Activated naive CD8-positive, alpha-beta T cell (primary cell): ENCODE measurements at regions not wholly inside any gene's neighbourhood (a gene's known extent, or its start where the extent isn't known, plus 50 kb on each side); places are given as distances from the start of the nearest gene placed in this dataset.

Experiments used
- H3K27ac Mint-ChIP-seq: one replicate; pipeline ENCODE4 v1.8.0; 2021; ENCODE audit warnings: mixed read lengths
- H3K27me3 Mint-ChIP-seq: one replicate; pipeline ENCODE4 v1.8.0; 2021; ENCODE audit warnings: mixed read lengths
- H3K36me3 Mint-ChIP-seq: one replicate; pipeline ENCODE4 v1.8.0; 2021; ENCODE audit warnings: mixed read lengths
- H3K4me1 Mint-ChIP-seq: one replicate; pipeline ENCODE4 v1.8.0; 2021; ENCODE audit warnings: low read depth, mixed read lengths
- H3K4me3 Mint-ChIP-seq: one replicate; pipeline ENCODE4 v1.8.0; 2021; ENCODE audit warnings: mild to moderate bottlenecking, mixed read lengths
- H3K9me3 Mint-ChIP-seq: one replicate; pipeline ENCODE4 v1.8.0; 2021; ENCODE audit warnings: low read depth, mixed read lengths

DNA sequence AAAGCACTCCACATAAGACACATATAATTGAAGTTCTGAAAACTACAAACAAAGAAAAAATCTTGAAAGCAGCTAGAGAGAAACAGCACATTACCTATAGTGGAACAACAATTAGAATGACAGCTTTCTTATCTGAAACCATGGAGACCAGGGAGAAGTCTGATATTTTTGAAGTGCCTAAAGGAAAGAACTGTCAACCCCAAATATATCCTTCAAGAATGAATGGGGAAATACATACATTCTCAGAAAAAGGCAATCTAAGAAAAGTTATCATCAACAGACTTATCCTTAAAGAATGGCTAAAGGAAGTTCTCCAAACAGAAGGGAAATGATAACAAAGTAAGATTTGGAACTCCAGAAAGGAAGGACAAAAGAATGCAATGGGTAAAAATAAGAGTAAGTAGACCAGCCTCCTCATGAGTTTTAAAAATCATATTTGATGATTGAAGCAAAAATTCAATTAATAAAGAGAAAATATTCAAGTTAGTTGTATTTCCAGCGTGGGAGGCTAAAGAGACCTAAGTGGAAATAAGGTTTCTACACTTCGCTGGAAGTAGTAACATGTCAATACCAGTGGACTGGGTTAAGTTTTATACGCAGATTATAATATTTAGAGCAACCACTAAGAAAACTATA lies 170.8 kb upstream of the SAMSN1 start:
- H3K36me3 Mint-ChIP-seq, result peaks cover 2% of the 10 kb centered on the region
- H3K4me1 Mint-ChIP-seq, result no peaks in the 10 kb centered on the region
- H3K4me3 Mint-ChIP-seq, result no peak overlapping the region
- peaks cover 18% of the 10 kb centered on the region for H3K9me3 Mint-ChIP-seq
- H3K27me3 Mint-ChIP-seq, result no peaks in the 10 kb centered on the region
- no peak overlapping the region for H3K27ac Mint-ChIP-seq

GRCh38 chr21:14713109-14713508 lies 167.0 kb upstream of the SAMSN1 start:
- no peaks in the 10 kb centered on the region for H3K4me1 Mint-ChIP-seq
- peaks cover 22% of the 10 kb centered on the region for H3K9me3 Mint-ChIP-seq
- H3K4me3 Mint-ChIP-seq, result no peak overlapping the region
- H3K27ac Mint-ChIP-seq, result no peak overlapping the region
- peaks cover 6% of the 10 kb centered on the region for H3K36me3 Mint-ChIP-seq
- H3K27me3 Mint-ChIP-seq, result no peaks in the 10 kb centered on the region

DNA sequence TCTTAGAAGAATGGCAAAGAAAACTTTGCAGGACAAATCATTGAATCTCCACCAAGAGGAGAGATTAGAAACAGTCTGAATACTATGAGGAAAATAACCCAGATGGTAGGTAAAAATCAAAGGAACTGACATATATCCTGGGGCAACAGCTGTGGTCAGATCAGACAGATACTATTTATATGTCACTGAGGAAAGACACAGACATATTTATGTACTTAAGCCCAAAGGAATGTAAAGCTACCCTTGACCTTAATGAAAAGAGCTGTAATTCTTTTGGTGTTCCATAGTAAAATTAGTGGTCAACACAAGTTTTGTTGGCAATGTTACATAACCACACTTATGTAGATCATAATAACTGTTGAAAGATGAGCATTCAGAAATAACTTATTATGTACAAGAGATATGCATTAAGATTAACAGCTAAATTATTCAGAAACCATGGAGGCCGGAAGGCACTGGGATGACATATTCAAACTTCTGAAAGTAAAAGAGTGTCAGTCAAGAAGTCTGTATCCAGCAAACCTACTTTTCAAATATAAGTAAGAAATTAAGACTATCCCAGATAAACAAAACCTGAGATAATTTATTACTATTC lies 166.1 kb upstream of the SAMSN1 start:
- Mint-ChIP-seq H3K4me1 (no peaks in the 10 kb centered on the region), H3K36me3 (peaks cover 6% of the 10 kb centered on the region), H3K27me3 (no peaks in the 10 kb centered on the region), H3K27ac (no peak overlapping the region), H3K9me3 (peaks cover 22% of the 10 kb centered on the region), H3K4me3 (no peak overlapping the region)

- Mint-ChIP-seq H3K27ac (no peak overlapping the region), H3K9me3 (peaks cover 22% of the 10 kb centered on the region), H3K4me3 (no peak overlapping the region), H3K27me3 (no peaks in the 10 kb centered on the region), H3K4me1 (peaks cover 1% of the 10 kb centered on the region), H3K36me3 (peaks cover 6% of the 10 kb centered on the region)
Measured at GRCh38 chr21:14711287-14711686, 165.2 kb upstream of the SAMSN1 start.

GRCh38 chr21:14707511-14708020 lies 161.5 kb upstream of the SAMSN1 start:
- Mint-ChIP-seq H3K27ac (no peak overlapping the region), H3K27me3 (no peaks in the 10 kb centered on the region), H3K4me1 (peaks cover 1% of the 10 kb centered on the region), H3K4me3 (no peak overlapping the region), H3K36me3 (peaks cover 8% of the 10 kb centered on the region), H3K9me3 (peaks cover 10% of the 10 kb centered on the region)

DNA sequence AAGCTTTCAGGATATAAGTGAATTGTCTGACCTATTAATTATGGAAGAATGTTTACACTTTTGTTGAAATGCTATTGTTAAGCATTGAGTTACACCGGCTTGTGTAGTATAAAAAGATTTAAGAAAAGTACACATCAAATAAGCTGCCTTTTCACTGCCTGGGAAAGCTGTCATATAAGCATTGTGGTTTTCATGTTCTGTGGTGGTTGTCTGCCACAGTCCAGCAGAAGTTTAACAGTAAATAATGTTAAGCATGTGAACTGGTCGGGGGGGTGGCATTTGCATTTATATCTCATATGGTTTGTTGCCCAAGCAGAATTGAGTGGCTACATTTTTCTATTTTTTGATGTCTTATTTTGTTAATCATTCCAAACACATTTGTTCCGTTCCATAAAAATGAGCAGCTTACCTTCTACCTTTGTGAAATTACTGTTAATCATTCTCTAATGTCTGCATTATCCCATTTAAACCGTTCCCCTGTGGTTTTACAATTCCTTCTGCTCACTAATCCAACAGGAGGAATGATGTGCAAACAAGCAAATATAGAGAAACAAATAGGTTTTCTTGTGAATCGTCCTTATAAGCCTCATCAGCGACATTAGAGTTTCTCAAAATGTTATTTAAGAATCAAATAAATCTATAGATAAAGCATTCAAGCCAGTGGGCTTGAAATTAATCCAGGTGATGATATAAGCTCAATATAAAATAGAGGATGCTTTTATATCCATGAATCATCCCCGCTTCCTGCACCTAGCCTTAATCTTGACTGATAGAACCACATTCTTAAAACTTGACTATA lies 160.8 kb upstream of the SAMSN1 start:
- Mint-ChIP-seq H3K27me3 (no peaks in the 10 kb centered on the region), H3K27ac (no peak overlapping the region), H3K9me3 (peaks cover 5% of the 10 kb centered on the region), H3K4me1 (peaks cover 1% of the 10 kb centered on the region), H3K4me3 (no peak overlapping the region), H3K36me3 (peaks cover 8% of the 10 kb centered on the region)

GRCh38 chr21:14699433-14700407 lies 153.6 kb upstream of the SAMSN1 start:
- Mint-ChIP-seq H3K36me3 (peaks cover 5% of the 10 kb centered on the region), H3K9me3 (no peaks in the 10 kb centered on the region), H3K27ac (no peak overlapping the region), H3K27me3 (no peaks in the 10 kb centered on the region), H3K4me3 (no peak overlapping the region), H3K4me1 (no peaks in the 10 kb centered on the region)

- Mint-ChIP-seq H3K36me3 (peaks cover 3% of the 10 kb centered on the region), H3K9me3 (no peaks in the 10 kb centered on the region), H3K4me3 (no peak overlapping the region), H3K27me3 (no peaks in the 10 kb centered on the region), H3K4me1 (no peaks in the 10 kb centered on the region), H3K27ac (no peak overlapping the region)
Measured at GRCh38 chr21:14697769-14698168, 151.7 kb upstream of the SAMSN1 start.

DNA sequence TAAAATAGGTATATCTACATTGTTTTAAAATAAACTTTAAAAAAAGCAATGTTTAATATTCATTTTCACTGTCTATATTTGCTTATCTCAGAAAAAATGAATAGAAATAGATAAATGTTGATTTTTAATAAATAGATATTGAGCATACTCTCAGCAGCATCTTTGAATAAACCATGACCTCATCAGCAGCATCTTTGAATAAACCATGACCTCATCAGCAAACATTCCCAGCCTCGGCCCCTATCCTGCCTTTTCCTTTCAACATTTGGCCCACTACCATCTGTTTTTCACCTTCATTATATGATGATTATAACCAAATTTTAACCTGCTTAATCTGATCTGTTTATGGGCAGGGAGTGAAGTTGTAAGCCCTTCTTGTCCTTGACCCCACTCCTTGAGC lies 148.7 kb upstream of the SAMSN1 start:
- Mint-ChIP-seq H3K9me3 (no peaks in the 10 kb centered on the region), H3K27me3 (no peaks in the 10 kb centered on the region), H3K27ac (no peak overlapping the region), H3K4me1 (peaks cover 10% of the 10 kb centered on the region), H3K4me3 (no peak overlapping the region), H3K36me3 (peaks cover 3% of the 10 kb centered on the region)

DNA sequence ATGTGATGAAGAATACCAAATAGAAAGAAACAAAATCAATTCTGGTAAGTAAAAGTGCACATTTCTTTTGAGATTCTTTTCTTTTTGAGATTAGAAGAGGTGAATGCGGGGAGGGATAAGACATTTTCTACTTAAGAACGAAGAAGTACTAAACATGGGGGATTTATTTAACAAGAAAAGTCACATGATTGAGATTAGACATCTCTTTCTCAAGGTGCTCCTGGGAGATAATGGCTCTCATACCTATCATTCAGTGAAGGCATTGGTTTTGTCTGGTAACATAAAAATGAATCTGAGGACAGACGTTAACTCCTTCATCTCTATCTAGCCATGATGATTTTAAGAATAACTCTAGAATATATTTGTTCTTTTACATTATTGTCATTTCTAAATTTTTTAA lies 147.9 kb upstream of the SAMSN1 start:
- Mint-ChIP-seq H3K4me3 (no peak overlapping the region), H3K9me3 (no peaks in the 10 kb centered on the region), H3K36me3 (no peaks in the 10 kb centered on the region), H3K27me3 (no peaks in the 10 kb centered on the region), H3K27ac (no peak overlapping the region), H3K4me1 (peaks cover 10% of the 10 kb centered on the region)

DNA sequence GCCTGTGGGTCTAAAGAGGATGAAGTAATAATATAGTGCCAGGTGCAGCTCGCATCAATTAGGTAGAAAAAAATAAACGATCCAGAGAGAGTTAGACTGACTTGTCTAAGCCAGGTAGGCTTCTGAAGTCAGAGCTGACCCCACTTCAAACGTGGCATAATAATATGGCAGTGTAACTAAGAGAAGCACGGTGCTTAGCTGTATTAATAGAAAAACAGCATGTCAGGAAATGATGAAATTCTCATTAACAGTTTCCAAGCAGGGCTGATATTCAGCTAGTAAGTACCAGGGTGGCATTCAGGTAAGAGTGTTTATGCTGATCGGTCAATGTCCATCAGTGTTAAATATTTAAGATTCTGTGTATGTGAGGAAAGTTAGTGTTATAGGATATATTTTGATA lies 145.8 kb upstream of the SAMSN1 start:
- Mint-ChIP-seq H3K4me1 (peaks cover 21% of the 10 kb centered on the region), H3K27ac (no peak overlapping the region), H3K4me3 (no peak overlapping the region), H3K27me3 (no peaks in the 10 kb centered on the region), H3K36me3 (no peaks in the 10 kb centered on the region), H3K9me3 (no peaks in the 10 kb centered on the region)

DNA sequence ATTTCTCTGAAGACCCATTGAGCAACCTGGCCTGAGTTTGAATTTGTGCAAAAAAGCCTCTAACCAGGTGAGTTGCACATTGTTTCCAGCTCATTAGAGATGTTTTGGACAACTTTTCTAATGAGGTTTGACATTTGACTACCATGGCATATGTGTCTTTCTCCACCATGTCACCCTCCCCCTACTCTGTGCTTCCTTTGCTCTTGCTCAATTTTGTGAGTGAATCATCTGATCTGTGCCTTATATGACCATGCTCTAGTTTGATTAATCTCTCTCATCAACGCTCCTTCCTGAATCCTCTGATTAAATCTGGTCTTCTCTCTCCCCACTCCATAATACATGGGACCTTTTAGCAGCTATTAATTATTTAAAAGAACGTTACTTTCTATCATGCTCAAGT lies 144.8 kb upstream of the SAMSN1 start:
- no peaks in the 10 kb centered on the region for H3K36me3 Mint-ChIP-seq
- H3K27ac Mint-ChIP-seq, result no peak overlapping the region
- H3K27me3 Mint-ChIP-seq, result no peaks in the 10 kb centered on the region
- no peak overlapping the region for H3K4me3 Mint-ChIP-seq
- peaks cover 29% of the 10 kb centered on the region for H3K4me1 Mint-ChIP-seq
- no peaks in the 10 kb centered on the region for H3K9me3 Mint-ChIP-seq

DNA sequence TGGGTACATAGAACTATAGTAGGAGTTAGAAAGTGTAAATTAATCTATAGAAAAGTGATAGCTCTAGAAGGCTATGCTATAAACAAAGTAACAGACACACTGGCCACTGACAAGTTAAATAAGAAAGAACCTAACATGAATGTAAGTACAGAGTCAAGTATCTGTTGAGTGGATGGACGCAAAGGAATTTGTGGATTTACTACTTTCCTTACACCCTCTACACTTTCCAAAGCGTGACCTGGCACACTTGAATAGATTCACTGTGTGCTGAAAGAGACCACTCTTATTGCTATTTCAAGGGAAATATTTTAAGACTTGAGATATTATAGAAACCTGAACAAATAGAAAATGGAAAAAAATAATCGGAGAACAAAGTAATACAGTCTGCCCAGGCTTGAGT lies 142.8 kb upstream of the SAMSN1 start:
- Mint-ChIP-seq H3K36me3 (no peaks in the 10 kb centered on the region), H3K27ac (no peak overlapping the region), H3K4me3 (no peak overlapping the region), H3K4me1 (peaks cover 39% of the 10 kb centered on the region), H3K27me3 (no peaks in the 10 kb centered on the region), H3K9me3 (no peaks in the 10 kb centered on the region)

DNA sequence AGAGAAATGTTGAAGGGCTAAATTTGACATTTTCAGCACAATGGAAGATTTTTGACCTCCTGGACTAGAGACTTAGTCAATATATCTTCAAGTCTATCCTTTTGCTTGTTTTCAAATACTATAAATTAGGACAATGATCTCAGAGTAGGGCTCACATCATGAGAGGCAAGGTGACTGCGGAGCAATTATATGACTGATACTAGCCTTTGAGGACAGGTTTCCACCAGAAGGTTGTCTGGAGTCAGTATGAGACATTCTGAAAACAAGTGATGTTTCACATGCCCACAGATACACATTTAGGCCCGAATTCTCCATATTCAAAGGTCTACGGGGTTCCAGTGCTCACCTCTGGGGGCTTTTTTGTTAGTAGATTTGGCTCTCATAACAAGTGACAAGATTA lies 142.3 kb upstream of the SAMSN1 start:
- H3K27ac Mint-ChIP-seq, result no peak overlapping the region
- H3K27me3 Mint-ChIP-seq, result no peaks in the 10 kb centered on the region
- peaks cover 41% of the 10 kb centered on the region for H3K4me1 Mint-ChIP-seq

More for the DNA sequence above, 142.3 kb upstream of the SAMSN1 start:
- H3K36me3 Mint-ChIP-seq, result no peaks in the 10 kb centered on the region
- H3K4me3 Mint-ChIP-seq, result no peak overlapping the region
- H3K9me3 Mint-ChIP-seq, result no peaks in the 10 kb centered on the region
